IPS-15b (cell line): ENCODE measurements at regions not wholly inside any gene's neighbourhood (a gene's known extent, or its start where the extent isn't known, plus 50 kb on each side); places are given as distances from the start of the nearest gene placed in this dataset.

Experiments
- H3K27me3 ChIP-seq: one replicate; pipeline ENCODE4 v1.6.1; 2013; ENCODE audit warnings: low read length; ENCODE audit not compliant: control insufficient read depth, insufficient read depth
- H3K36me3 ChIP-seq: one replicate; pipeline ENCODE4 v1.6.1; 2013; ENCODE audit warnings: low read length; ENCODE audit not compliant: control insufficient read depth, insufficient read depth
- H3K4me1 ChIP-seq: one replicate; pipeline ENCODE4 v1.6.1; 2013; ENCODE audit warnings: mild to moderate bottlenecking, low read length; ENCODE audit not compliant: control insufficient read depth, insufficient read depth
- H3K4me3 ChIP-seq: one replicate; pipeline ENCODE4 v1.5.1; 2013; ENCODE audit warnings: low read depth, low read length
- H3K9ac ChIP-seq: one replicate; pipeline ENCODE4 v1.6.1; 2013; ENCODE audit warnings: low read depth, mild to moderate bottlenecking, low read length
- H3K9me3 ChIP-seq: one replicate; pipeline ENCODE4 v1.6.1; 2013; ENCODE audit warnings: mild to moderate bottlenecking, low read length; ENCODE audit not compliant: control insufficient read depth, insufficient read depth

DNA sequence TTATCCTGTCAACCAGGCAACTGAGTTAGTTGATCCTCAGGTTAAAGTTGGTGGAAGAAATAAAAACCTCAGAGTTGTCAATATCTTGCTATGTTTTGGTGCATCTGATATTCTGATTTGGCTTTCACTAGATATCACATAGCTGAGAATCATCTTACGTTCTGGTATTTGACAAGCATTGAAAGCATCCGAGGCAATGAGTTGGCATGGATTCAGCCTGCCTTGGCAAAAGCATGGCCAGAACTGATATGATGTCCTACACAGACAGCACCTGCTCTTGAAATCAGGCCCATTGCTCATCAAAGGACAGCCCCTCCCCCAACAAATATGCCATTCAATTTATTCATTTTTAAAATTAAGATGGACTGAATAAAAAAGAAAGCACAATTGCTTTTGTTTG lies 320.7 kb upstream of the ATP2B1 start:
- no peaks in the 10 kb centered on the region for H3K27me3 ChIP-seq
- H3K9me3 ChIP-seq, result no peaks in the 10 kb centered on the region
- H3K4me1 ChIP-seq, result no peaks in the 10 kb centered on the region
- H3K4me3 ChIP-seq, result no peak overlapping the region
- no peak overlapping the region for H3K9ac ChIP-seq
- H3K36me3 ChIP-seq, result no peaks in the 10 kb centered on the region

- Histone ChIP-seq H3K4me3 (no peak overlapping the region), H3K4me1 (no peaks in the 10 kb centered on the region), H3K27me3 (no peaks in the 10 kb centered on the region), H3K36me3 (no peaks in the 10 kb centered on the region), H3K9ac (no peak overlapping the region), H3K9me3 (no peaks in the 10 kb centered on the region)
Observed at GRCh38 chr12:90028635-90029051, 320.0 kb upstream of the ATP2B1 start.

DNA sequence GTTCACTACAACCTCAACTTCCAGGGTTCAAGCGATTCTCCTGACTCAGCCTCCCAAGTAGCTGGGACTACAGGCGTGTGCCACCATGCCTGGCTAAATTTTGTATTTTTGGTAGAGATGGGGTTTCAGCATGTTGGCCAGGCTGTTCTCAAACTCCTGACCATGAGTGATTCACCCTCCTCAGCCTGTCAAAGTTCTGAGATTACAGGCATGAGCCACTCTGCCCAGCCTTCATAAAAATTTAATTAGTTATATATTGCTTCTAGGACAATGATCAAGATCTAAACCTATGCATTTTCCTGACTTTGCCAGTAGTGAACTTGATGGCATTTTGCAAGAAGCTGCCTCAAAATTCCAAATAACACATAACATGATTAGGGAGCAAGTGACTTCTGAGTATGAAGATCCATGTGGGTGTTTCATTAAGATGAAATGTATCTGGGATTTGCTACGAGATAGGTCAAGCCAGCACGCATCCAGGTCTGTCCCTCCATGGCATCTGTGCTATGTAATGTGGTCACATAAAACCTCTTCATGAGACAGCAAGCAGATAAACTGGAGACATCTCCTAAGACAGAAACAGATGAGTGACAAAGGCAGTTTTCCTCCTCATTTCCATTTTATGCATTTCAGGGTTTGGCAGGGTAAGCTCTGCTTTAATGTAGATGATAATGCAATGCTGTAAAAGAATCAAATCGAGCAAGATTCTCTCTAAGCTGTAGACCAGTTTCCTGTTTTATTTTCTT lies 319.4 kb upstream of the ATP2B1 start:
- Histone ChIP-seq H3K9me3 (no peaks in the 10 kb centered on the region), H3K27me3 (no peaks in the 10 kb centered on the region), H3K36me3 (no peaks in the 10 kb centered on the region), H3K4me1 (no peaks in the 10 kb centered on the region), H3K4me3 (no peak overlapping the region), H3K9ac (no peak overlapping the region)

- no peaks in the 10 kb centered on the region for H3K9me3 ChIP-seq
- no peaks in the 10 kb centered on the region for H3K4me1 ChIP-seq
- H3K36me3 ChIP-seq, result no peaks in the 10 kb centered on the region
- no peak overlapping the region for H3K4me3 ChIP-seq
- H3K9ac ChIP-seq, result no peak overlapping the region
- no peaks in the 10 kb centered on the region for H3K27me3 ChIP-seq
Observed at GRCh38 chr12:90027041-90027440, 318.4 kb upstream of the ATP2B1 start.

DNA sequence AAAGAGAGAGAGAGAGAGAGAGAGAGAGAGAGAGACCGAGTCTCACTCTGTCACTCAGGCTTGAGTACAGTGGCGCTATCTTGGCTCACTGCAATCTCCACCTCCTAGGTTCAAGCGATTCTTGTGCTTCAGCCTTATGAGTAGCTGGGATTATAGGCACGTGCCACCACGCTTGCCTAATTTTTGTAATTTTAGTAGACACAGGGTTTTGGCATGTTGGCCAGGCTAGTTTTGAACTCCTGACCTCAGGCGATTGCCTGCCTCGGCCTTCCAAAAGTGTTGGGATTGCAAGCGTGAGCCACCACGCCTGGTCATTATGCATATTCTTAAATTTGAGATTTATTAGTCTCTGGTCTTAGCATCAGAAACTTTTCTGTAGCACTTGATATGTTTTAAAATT lies 317.9 kb upstream of the ATP2B1 start:
- no peak overlapping the region for H3K9ac ChIP-seq
- H3K36me3 ChIP-seq, result no peaks in the 10 kb centered on the region
- no peaks in the 10 kb centered on the region for H3K27me3 ChIP-seq
- no peaks in the 10 kb centered on the region for H3K9me3 ChIP-seq
- no peak overlapping the region for H3K4me3 ChIP-seq
- no peaks in the 10 kb centered on the region for H3K4me1 ChIP-seq

DNA sequence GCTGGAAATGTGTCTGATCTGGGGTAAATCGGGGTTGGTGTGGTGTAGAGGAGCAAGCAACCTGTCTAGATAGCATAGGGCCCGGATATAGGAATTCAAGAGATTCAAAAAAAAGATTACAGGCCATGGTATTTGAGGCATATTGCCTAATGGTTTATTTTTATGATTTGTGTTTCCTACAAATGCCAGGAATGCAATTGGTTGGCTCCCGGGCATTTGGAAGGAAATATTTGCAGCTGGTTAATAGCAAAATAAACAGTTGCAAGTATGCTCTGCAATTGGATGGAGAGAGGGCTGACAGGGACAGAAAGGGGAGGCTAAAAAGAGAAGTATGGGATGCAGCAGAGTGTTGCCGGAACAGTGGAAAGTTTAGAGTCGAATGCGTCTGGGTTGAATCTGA lies 315.6 kb upstream of the ATP2B1 start:
- Histone ChIP-seq H3K27me3 (no peaks in the 10 kb centered on the region), H3K9ac (no peak overlapping the region), H3K9me3 (no peaks in the 10 kb centered on the region), H3K4me1 (no peaks in the 10 kb centered on the region), H3K36me3 (no peaks in the 10 kb centered on the region), H3K4me3 (no peak overlapping the region)

DNA sequence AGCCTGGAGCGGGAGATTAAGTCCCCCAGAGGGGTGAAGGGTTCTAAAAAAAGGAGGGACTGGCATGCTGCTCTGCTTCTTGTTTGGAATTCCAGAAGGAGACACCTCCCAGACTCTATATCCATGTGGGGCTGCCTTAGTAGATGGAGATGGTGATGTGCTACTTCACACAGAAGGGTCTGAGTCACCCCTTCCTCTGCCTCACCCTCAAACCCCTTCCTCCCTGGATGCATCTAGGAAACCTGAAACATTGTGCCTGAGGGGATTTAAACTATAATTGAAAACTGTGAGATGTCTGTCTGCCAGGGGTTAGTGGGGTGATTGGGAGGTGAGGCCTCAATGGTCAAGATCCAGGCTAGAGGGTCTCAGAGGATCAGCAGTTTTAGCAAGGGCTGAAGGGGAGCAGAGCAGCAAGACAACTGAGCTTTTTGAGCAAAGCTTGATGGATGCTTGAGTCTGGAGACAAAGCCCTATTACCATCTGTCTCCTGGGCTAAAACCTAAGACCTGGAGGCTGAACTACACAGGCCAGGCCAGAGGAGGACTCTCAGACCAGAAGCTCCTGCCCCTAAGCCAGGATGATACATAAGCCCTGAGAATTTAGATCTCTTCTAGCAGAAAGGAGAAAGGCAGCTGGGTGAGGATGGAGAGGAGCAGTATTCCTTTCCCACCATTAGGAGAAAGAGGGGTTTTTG lies 314.7 kb upstream of the ATP2B1 start:
- no peaks in the 10 kb centered on the region for H3K4me1 ChIP-seq
- H3K9ac ChIP-seq, result no peak overlapping the region
- no peaks in the 10 kb centered on the region for H3K9me3 ChIP-seq
- no peaks in the 10 kb centered on the region for H3K27me3 ChIP-seq
- no peak overlapping the region for H3K4me3 ChIP-seq
- no peaks in the 10 kb centered on the region for H3K36me3 ChIP-seq

DNA sequence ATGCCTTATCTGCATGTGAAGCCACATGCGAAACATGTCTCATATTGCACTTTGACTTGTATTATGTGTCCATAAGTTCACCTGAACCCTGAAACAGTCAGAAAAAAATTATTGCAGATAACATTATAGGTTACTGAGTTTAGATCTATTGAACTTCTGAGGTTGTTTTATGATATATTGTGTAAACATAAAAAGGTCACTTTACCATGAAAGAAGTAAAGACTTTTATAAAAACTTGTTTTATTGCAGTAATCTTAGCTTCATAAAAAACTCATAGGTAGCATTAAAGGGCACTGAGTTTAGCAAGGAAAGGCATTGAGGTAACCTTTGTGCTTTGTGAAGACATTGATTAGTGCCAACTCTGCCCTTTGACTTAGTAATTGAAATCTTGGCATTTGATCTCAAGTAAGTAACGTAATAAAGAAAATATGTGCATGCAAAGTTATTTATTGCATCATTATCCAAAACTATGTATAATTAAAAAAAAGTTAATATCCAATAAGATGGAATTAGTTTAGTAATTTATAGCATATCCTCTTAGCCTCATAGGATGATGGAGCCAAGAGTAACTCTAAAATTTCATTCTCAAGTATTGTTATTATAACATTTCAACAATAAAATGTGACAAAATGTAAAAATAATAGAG lies 313.3 kb upstream of the ATP2B1 start:
- H3K9me3 ChIP-seq, result no peaks in the 10 kb centered on the region
- H3K4me3 ChIP-seq, result no peak overlapping the region
- no peak overlapping the region for H3K9ac ChIP-seq
- no peaks in the 10 kb centered on the region for H3K4me1 ChIP-seq
- H3K36me3 ChIP-seq, result no peaks in the 10 kb centered on the region
- no peaks in the 10 kb centered on the region for H3K27me3 ChIP-seq

DNA sequence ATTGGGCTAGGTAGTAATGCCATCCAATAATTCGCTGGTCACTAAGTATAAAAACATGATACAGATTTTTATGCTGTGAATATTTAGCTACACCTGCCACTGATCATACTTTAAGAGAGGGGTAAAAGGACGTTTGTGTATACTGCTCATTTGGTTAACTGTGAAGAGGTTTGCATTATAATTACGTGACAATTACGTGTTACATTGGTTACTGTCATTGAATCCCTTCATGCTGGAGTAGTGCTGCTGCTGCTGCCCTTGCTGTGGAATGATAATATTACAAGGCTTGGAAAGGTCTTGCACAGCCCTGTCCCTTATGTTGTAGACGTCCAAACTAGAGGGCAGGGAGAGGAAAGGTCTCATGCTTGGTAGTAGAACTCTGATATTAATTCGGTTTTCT lies 312.2 kb upstream of the ATP2B1 start:
- Histone ChIP-seq H3K9ac (no peak overlapping the region), H3K4me1 (no peaks in the 10 kb centered on the region), H3K27me3 (no peaks in the 10 kb centered on the region), H3K4me3 (no peak overlapping the region), H3K36me3 (no peaks in the 10 kb centered on the region), H3K9me3 (no peaks in the 10 kb centered on the region)

DNA sequence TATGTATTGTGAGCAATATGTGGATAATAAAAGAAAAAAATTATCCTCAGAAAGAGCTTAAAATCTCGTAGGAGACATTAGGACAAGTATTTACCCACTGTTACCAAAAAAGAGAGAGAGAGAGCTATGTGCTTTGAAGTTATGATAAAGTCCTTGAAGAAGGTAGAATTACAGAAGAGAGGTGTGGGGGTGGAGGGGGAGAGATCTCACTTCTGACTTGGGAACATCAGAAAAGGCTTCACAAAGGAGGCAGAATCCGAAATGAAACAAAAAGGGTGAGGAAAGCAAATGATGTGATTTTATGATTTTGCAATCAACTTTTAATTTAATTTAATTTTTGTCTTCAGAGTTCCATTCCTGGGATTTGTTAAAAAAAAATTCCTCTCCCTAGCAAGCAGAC lies 311.8 kb upstream of the ATP2B1 start:
- Histone ChIP-seq H3K9me3 (no peaks in the 10 kb centered on the region), H3K4me3 (no peak overlapping the region), H3K27me3 (no peaks in the 10 kb centered on the region), H3K36me3 (no peaks in the 10 kb centered on the region), H3K4me1 (no peaks in the 10 kb centered on the region), H3K9ac (no peak overlapping the region)

DNA sequence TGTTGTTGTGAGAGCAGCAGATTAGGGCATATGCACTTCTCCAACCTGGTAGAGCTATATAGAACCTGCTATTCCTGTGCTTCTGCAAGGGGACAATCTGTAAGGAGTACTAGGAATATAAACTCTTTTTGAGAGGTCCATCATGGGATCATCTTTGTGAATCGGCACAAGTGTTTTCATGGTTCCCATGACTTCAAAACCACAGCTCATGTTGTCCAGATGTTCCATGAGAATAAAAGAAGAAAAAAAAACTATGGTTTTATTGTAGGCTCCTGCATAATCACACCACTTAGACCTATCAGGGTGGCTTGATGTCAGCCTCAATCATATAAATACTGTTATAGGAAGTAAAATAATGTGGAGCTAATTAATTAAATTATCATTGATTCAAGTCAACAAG lies 311.4 kb upstream of the ATP2B1 start:
- no peaks in the 10 kb centered on the region for H3K9me3 ChIP-seq
- H3K4me3 ChIP-seq, result no peak overlapping the region

DNA sequence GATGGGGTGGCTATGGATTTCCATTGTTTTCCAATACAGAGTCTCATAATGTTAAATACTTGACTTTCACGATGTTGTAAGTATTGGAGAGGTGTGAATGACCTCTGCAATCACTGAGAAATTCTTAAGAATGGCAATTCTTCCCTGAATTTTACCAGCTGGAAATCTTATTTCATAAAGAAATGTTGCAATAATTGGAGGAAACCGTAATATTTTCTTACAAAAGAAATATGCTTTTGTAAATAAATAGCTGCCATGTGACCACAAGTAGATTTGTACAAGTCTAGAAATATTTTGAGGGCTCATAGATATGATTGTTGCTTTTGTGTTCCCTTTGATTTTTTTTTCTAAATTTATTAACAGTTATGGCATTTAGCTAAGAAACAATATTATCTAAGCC lies 308.7 kb upstream of the ATP2B1 start:
- Histone ChIP-seq H3K36me3 (no peaks in the 10 kb centered on the region), H3K9ac (no peak overlapping the region)

More for the DNA sequence above, 311.4 kb upstream of the ATP2B1 start:
- H3K36me3 ChIP-seq, result no peaks in the 10 kb centered on the region
- no peaks in the 10 kb centered on the region for H3K27me3 ChIP-seq
- no peak overlapping the region for H3K9ac ChIP-seq
- H3K4me1 ChIP-seq, result no peaks in the 10 kb centered on the region

More for the DNA sequence above, 308.7 kb upstream of the ATP2B1 start:
- Histone ChIP-seq H3K9me3 (no peaks in the 10 kb centered on the region), H3K4me3 (no peak overlapping the region), H3K27me3 (no peaks in the 10 kb centered on the region), H3K4me1 (no peaks in the 10 kb centered on the region)
